ENCODE measurements at regions not wholly inside any gene's neighbourhood (a gene's known extent, or its start where the extent isn't known, plus 50 kb on each side); places are given as distances from the start of the nearest gene placed in this dataset.

- DNase-seq: no peak
These were observed 316.0 kb upstream of the CBLB start for GRCh38 chr3:106184540-106185457.

GRCh38 chr3:106185949-106186348 is 317.1 kb upstream of the CBLB start:
- DNase-seq: no peak

- no peak for DNase-seq
These were observed 321.5 kb upstream of the CBLB start for GRCh38 chr3:106190296-106190695.

GRCh38 chr3:106191211-106191610 is 322.4 kb upstream of the CBLB start:
- no peak for DNase-seq

- no peak for DNase-seq
These were observed 323.1 kb upstream of the CBLB start for GRCh38 chr3:106191913-106192312.

- no peak for DNase-seq
These were observed 325.1 kb upstream of the CBLB start for GRCh38 chr3:106193876-106194275.

- DNase-seq: no peak
These were observed 325.9 kb upstream of the CBLB start for GRCh38 chr3:106194726-106195125.

GRCh38 chr3:106197532-106198194 is 328.9 kb upstream of the CBLB start:
- no peak for DNase-seq

GRCh38 chr3:106204160-106204868 is 335.5 kb upstream of the CBLB start:
- no peak for DNase-seq

- DNase-seq: no peak
These were observed 337.3 kb upstream of the CBLB start for GRCh38 chr3:106206146-106206545.

GRCh38 chr3:106206613-106207012 is 337.8 kb upstream of the CBLB start:
- no peak for DNase-seq

- no peak for DNase-seq
These were observed 339.4 kb upstream of the CBLB start for GRCh38 chr3:106208251-106208650.

GRCh38 chr3:106208967-106209366 is 340.2 kb upstream of the CBLB start:
- DNase-seq: no peak

- no peak for DNase-seq
These were observed 340.7 kb upstream of the CBLB start for GRCh38 chr3:106209482-106209881.

- no peak for DNase-seq
These were observed 342.1 kb upstream of the CBLB start for GRCh38 chr3:106210923-106211322.

- DNase-seq: no peak
These were observed 343.9 kb upstream of the CBLB start for GRCh38 chr3:106212665-106213222.

- DNase-seq: no peak
These were observed 345.1 kb upstream of the CBLB start for GRCh38 chr3:106213954-106214353.

GRCh38 chr3:106214641-106215040 is 345.8 kb upstream of the CBLB start:
- DNase-seq: no peak

- DNase-seq: no peak
These were observed 346.2 kb upstream of the CBLB start for GRCh38 chr3:106215047-106215446.

GRCh38 chr3:106217745-106218144 is 348.9 kb upstream of the CBLB start:
- DNase-seq: no peak

GRCh38 chr3:106227068-106227467 is 358.3 kb upstream of the CBLB start:
- DNase-seq: no peak

- no peak for DNase-seq
These were observed 359.5 kb upstream of the CBLB start for GRCh38 chr3:106228271-106228670.
